IMR-90 (cell line): ENCODE measurements at regions not wholly inside any gene's neighbourhood (a gene's known extent, or its start where the extent isn't known, plus 50 kb on each side); places are given as distances from the start of the nearest gene placed in this dataset.

Experiments used
- ATAC-seq: fragments of 200-7000 bp; cut with Tn5 transposase; 2 replicates; pipeline ENCODE4 v1.9.1; 2020; ENCODE audit warnings: low read depth, mild to moderate bottlenecking, moderate library complexity
- BruUV-seq: library from RNA; stranded (reverse); fragments of 400-500 nt; replicated peaks from 2 replicates; lab custom pipeline; 2021; lab: Mats Ljungman, UMichigan
- CTCF ChIA-PET: fragments of 300-600 bp; formaldehyde crosslinking; extraction: SDS; loops from one replicate; lab custom pipeline; 2021; ENCODE audit warnings: antibody characterized with exemption; lab: Yijun Ruan, JAX
- POLR2A ChIA-PET: fragments of 300-600 bp; sonication (Branson Sonifier 250); formaldehyde crosslinking; loops from one replicate; lab custom pipeline; 2022; ENCODE audit warnings: antibody characterized with exemption; ENCODE audit not compliant: unreplicated experiment; lab: Charles Lee
- DNase-seq: peaks from one replicate; pipeline ENCODE4 v3.0.0; 2013
- H2AFZ ChIP-seq: replicated peaks from 2 replicates; pipeline ENCODE3; 2013; ENCODE audit warnings: low read length, mild to moderate bottlenecking; ENCODE audit not compliant: poor library complexity
- H2AK5ac ChIP-seq: 2 replicates; pipeline ENCODE4 v1.6.1; 2013; ENCODE audit warnings: low read depth, low read length, inconsistent platforms
- H2AK9ac ChIP-seq: replicated peaks from 2 replicates; pipeline ENCODE3; 2013; ENCODE audit warnings: mild to moderate bottlenecking, low read depth, low read length, moderate library complexity; ENCODE audit not compliant: poor library complexity
- H2BK120ac ChIP-seq: 2 replicates; pipeline ENCODE4 v1.6.1; 2013; ENCODE audit warnings: low read depth, low read length, inconsistent platforms
- H2BK15ac ChIP-seq: 3 replicates; pipeline ENCODE4 v1.6.1; 2013; ENCODE audit warnings: low read depth, low read length, inconsistent platforms
- H2BK20ac ChIP-seq: 2 replicates; pipeline ENCODE4 v1.6.1; 2013; ENCODE audit warnings: low read depth, mild to moderate bottlenecking, inconsistent platforms, low read length, moderate library complexity
- H2BK5ac ChIP-seq: 2 replicates; pipeline ENCODE4 v1.6.1; 2013; ENCODE audit warnings: mild to moderate bottlenecking, low read depth, low read length, inconsistent platforms; ENCODE audit not compliant: poor library complexity, severe bottlenecking
- H3K14ac ChIP-seq: replicated peaks from 2 replicates; pipeline ENCODE4 v1.6.1; 2013; ENCODE audit warnings: low read depth, low read length, inconsistent platforms
- H3K18ac ChIP-seq: 2 replicates; pipeline ENCODE4 v1.6.1; 2013; ENCODE audit warnings: low read depth, low read length, control low read depth
- H3K23ac ChIP-seq: 2 replicates; pipeline ENCODE4 v1.6.1; 2013; ENCODE audit warnings: low read depth, low read length, inconsistent platforms
- H3K27ac ChIP-seq: 2 replicates; pipeline ENCODE4 v1.5.1; 2013; ENCODE audit warnings: mild to moderate bottlenecking, control low read depth, low read length; ENCODE audit not compliant: insufficient read depth
- H3K27me3 ChIP-seq: 2 replicates; pipeline ENCODE4 v1.6.1; 2013; ENCODE audit warnings: low read length; ENCODE audit not compliant: control insufficient read depth, insufficient read depth
- H3K36me3 ChIP-seq: 2 replicates; pipeline ENCODE4 v1.6.1; 2013; ENCODE audit warnings: low read length, mixed read lengths; ENCODE audit not compliant: control insufficient read depth, insufficient read depth
- H3K4ac ChIP-seq: 2 replicates; pipeline ENCODE4 v1.6.1; 2013; ENCODE audit warnings: low read depth, low read length, inconsistent platforms
- H3K4me1 ChIP-seq: 2 replicates; pipeline ENCODE4 v1.6.1; 2013; ENCODE audit warnings: low read length, mixed read lengths; ENCODE audit not compliant: control insufficient read depth, insufficient read depth
- H3K4me2 ChIP-seq: 2 replicates; pipeline ENCODE4 v1.6.1; 2013; ENCODE audit warnings: low read depth, mild to moderate bottlenecking, control low read depth, low read length, moderate library complexity
- H3K4me3 ChIP-seq: 2 replicates; pipeline ENCODE4 v1.5.1; 2013; ENCODE audit warnings: low read depth, mild to moderate bottlenecking, control low read depth, low read length, moderate library complexity; ENCODE audit not compliant: insufficient read depth
- H3K56ac ChIP-seq: 2 replicates; pipeline ENCODE4 v1.6.1; 2013; ENCODE audit warnings: low read length, inconsistent platforms; ENCODE audit not compliant: insufficient read depth; ENCODE audit errors: extremely low read depth
- H3K79me1 ChIP-seq, 2 experiments: 2 replicates each; pipeline ENCODE4 v1.6.1; 2013; ENCODE audit warnings: low read length in 2 of 2, inconsistent platforms in 1 of 2, low read depth in 1 of 2
- H3K9ac ChIP-seq: 2 replicates; pipeline ENCODE4 v1.6.1; 2013; ENCODE audit warnings: low read depth, low read length, control low read depth
- H3K9me1 ChIP-seq: 2 replicates; pipeline ENCODE4 v1.6.1; 2013; ENCODE audit warnings: low read length, inconsistent platforms; ENCODE audit not compliant: insufficient read depth
- H3K9me3 ChIP-seq: 2 replicates; pipeline ENCODE4 v1.6.1; 2013; ENCODE audit warnings: low read length; ENCODE audit not compliant: control insufficient read depth, insufficient read depth
- H4K20me1 ChIP-seq: 2 replicates; pipeline ENCODE4 v1.6.1; 2013; ENCODE audit warnings: low read length, inconsistent platforms; ENCODE audit not compliant: insufficient read depth
- H4K5ac ChIP-seq: 2 replicates; pipeline ENCODE4 v1.6.1; 2013; ENCODE audit warnings: mild to moderate bottlenecking, low read depth, low read length, control low read depth
- H4K8ac ChIP-seq, 2 experiments: 2 replicates each; pipeline ENCODE4 v1.6.1; 2013; ENCODE audit warnings: low read depth in 2 of 2, low read length in 2 of 2, control low read depth in 1 of 2, inconsistent platforms in 1 of 2
- H4K91ac ChIP-seq: 2 replicates; pipeline ENCODE4 v1.6.1; 2013; ENCODE audit warnings: low read depth, low read length, inconsistent platforms; ENCODE audit not compliant: insufficient read depth
- MAZ ChIP-seq: IDR thresholded peaks from 2 replicates; pipeline ENCODE4 v1.6.1; 2012; ENCODE audit warnings: low read depth, mild to moderate bottlenecking, low read length, improper control_type of control experiment, moderate library complexity, borderline replicate concordance
- RFX5 ChIP-seq: IDR thresholded peaks from 2 replicates; pipeline ENCODE4 v1.8.0; 2012; ENCODE audit warnings: low read depth, mild to moderate bottlenecking, low read length, moderate library complexity
- WGBS, 2 experiments: methylation state at CpG; one replicate each; pipeline versions ENCODE4 v1.1.5 to v1.1.7; 2013; ENCODE audit warnings: missing lambda C conversion rate in 2 of 2; ENCODE audit not compliant: insufficient read length in 1 of 2; ENCODE audit errors: extremely low coverage in 2 of 2; 5-methylcytosine and 5-hydroxymethylcytosine counted together
- dilution Hi-C: fragments of 300-500 bp; cut with HindIII; formaldehyde crosslinking; loops from one replicate; pipeline ENCODE4 v1.14.3; 2018; ENCODE audit warnings: low sequenced_read_pairs; ENCODE audit not compliant: unreplicated experiment
- in situ Hi-C: fragments of 300-500 bp; cut with MboI; formaldehyde crosslinking; loops from 3 replicates; pipeline ENCODE4 v1.14.3; 2019; ENCODE audit warnings: low sequenced_read_pairs, inconsistent platforms, mixed read lengths
- intact Hi-C: fragments of 100-400 bp; cut with micrococcal nuclease; formaldehyde crosslinking; loops from 2 replicates; pipeline ENCODE4 v1.10.0; 2022

GRCh38 chr2:226313060-226313459, 486.6 kb downstream of the IRS1 start:
- Histone ChIP-seq H4K20me1 (no peaks in the 10 kb centered on the region), H3K18ac (no peak overlapping the region), H2BK120ac (no peak overlapping the region), H3K9me1 (no peaks in the 10 kb centered on the region), H4K8ac (no peak overlapping the region), H3K79me1 (no peaks in the 10 kb centered on the region), H3K4me1 (peaks cover 5% of the 10 kb centered on the region; the same call in 1 of the 2 replicates), H3K9me3 (no peaks in the 10 kb centered on the region), H2BK20ac (no peak overlapping the region), H4K91ac (no peak overlapping the region), H3K36me3 (no peaks in the 10 kb centered on the region), H3K14ac (no peak overlapping the region), H3K4me3 (no peak overlapping the region), H3K23ac (no peak overlapping the region), H3K27me3 (no peaks in the 10 kb centered on the region), H3K4ac (no peak overlapping the region), H2AFZ (no peak overlapping the region), H2AK9ac (no peak overlapping the region), H2AK5ac (no peak overlapping the region), H2BK15ac (no peak overlapping the region), H3K4me2 (no peak overlapping the region), H3K56ac (no peak overlapping the region), H3K9ac (no peak overlapping the region), H3K27ac (no peak overlapping the region), H2BK5ac (no peak overlapping the region), H4K5ac (no peak overlapping the region)
- TF ChIP-seq MAZ = no peak
- no peak for TF ChIP-seq RFX5
- CTCF ChIA-PET = no interaction called here
- ATAC-seq (no peak), DNase-seq (no peak)
- in situ Hi-C loops = no loop called here
- BruUV-seq = no TSS peak
- POLR2A ChIA-PET = no interaction called here
- intact Hi-C loops = no loop called here
- WGBS, 2 experiments = no CpG with 5 or more reads among the region's 3 CpGs
- dilution Hi-C loops = no loop called here
